MCF 10A (cell line): ENCODE measurements at regions not wholly inside any gene's neighbourhood (a gene's known extent, or its start where the extent isn't known, plus 50 kb on each side); places are given as distances from the start of the nearest gene placed in this dataset.

Source experiments
- BruUV-seq: library from RNA; stranded (reverse); fragments of 400-500 nt; replicated peaks from 2 replicates; lab custom pipeline; 2021; lab: Mats Ljungman, UMichigan
- CTCF ChIA-PET: fragments of 300-600 bp; sonication (Branson Sonifier 250); formaldehyde crosslinking; extraction: SDS; loops from one replicate; lab custom pipeline; 2021; ENCODE audit warnings: antibody characterized with exemption, inconsistent platforms; lab: Yijun Ruan, JAX
- POLR2A ChIA-PET: fragments of 300-600, 350-650 bp; sonication (Branson Sonifier 250); formaldehyde crosslinking; extraction: SDS; loops from one replicate; lab custom pipeline; 2020; ENCODE audit warnings: antibody characterized with exemption, inconsistent platforms; lab: Yijun Ruan, JAX
- DNase-seq: peaks from one replicate; pipeline ENCODE4 v3.0.0-alpha.2; 2018; ENCODE audit not compliant: unreplicated experiment
- H3K27ac Mint-ChIP-seq: one replicate; pipeline ENCODE4 v1.8.0; 2022; ENCODE audit warnings: mild to moderate bottlenecking, low read depth, mixed read lengths; ENCODE audit not compliant: unreplicated experiment
- H3K27me3 Mint-ChIP-seq: one replicate; pipeline ENCODE4 v1.8.0; 2022; ENCODE audit warnings: mixed read lengths; ENCODE audit not compliant: insufficient read depth, unreplicated experiment
- H3K36me3 Mint-ChIP-seq: one replicate; pipeline ENCODE4 v1.8.0; 2022; ENCODE audit warnings: mild to moderate bottlenecking, moderate library complexity, mixed read lengths; ENCODE audit not compliant: insufficient read depth, unreplicated experiment
- H3K4me1 Mint-ChIP-seq: one replicate; pipeline ENCODE4 v1.8.0; 2022; ENCODE audit warnings: mixed read lengths; ENCODE audit not compliant: insufficient read depth, unreplicated experiment
- H3K4me3 Mint-ChIP-seq: one replicate; pipeline ENCODE4 v1.8.0; 2022; ENCODE audit warnings: mild to moderate bottlenecking, moderate library complexity, mixed read lengths; ENCODE audit not compliant: unreplicated experiment
- H3K9me3 Mint-ChIP-seq: one replicate; pipeline ENCODE4 v1.8.0; 2022; ENCODE audit warnings: mixed read lengths; ENCODE audit not compliant: unreplicated experiment
- CTCF ChIP-seq: fragments of 200-600 bp; IDR thresholded peaks from one replicate; pipeline ENCODE4 v1.8.0; 2022; ENCODE audit warnings: antibody characterized with exemption, mild to moderate bottlenecking; ENCODE audit not compliant: unreplicated experiment
- intact Hi-C: fragments of 100-400 bp; cut with micrococcal nuclease; formaldehyde crosslinking; loops from 2 replicates; pipeline ENCODE4 v1.14.1; 2022

GRCh38 chr13:85314686-85315085 is 484.5 kb downstream of the SLITRK6 start:
- BruUV-seq: no TSS peak
- no peak for TF ChIP-seq CTCF
- intact Hi-C loops: no loop called here
- Mint-ChIP-seq H3K27ac (no peak overlapping the region), H3K9me3 (no peaks in the 10 kb centered on the region), H3K4me3 (no peak overlapping the region), H3K36me3 (no peaks in the 10 kb centered on the region), H3K27me3 (no peaks in the 10 kb centered on the region), H3K4me1 (peaks cover 7% of the 10 kb centered on the region)
- ChIA-PET CTCF (interaction anchor here (0.7 kb wide), 1 partner anchor 451 kb away, joined by 3 read pairs; no protein-coding TSS in a partner anchor), POLR2A (no interaction called here)
- DNase-seq: no peak

GRCh38 chr13:85313761-85314503 is 485.3 kb downstream of the SLITRK6 start:
- H3K36me3 Mint-ChIP-seq: no peaks in the 10 kb centered on the region
- TF ChIP-seq CTCF: no peak
- peak; percentile 57 for DNase-seq
- H3K9me3 Mint-ChIP-seq: no peaks in the 10 kb centered on the region
- no peak overlapping the region for H3K4me3 Mint-ChIP-seq
- peaks cover 7% of the 10 kb centered on the region for H3K4me1 Mint-ChIP-seq
- POLR2A ChIA-PET: no interaction called here
- intact Hi-C loops: no loop called here
- no TSS peak for BruUV-seq
- CTCF ChIA-PET: interaction anchor here (0.7 kb wide), 1 partner anchor 133 kb away, joined by 3 read pairs; no protein-coding TSS in a partner anchor
- peak overlapping the region; percentile 24 for H3K27ac Mint-ChIP-seq
- H3K27me3 Mint-ChIP-seq: no peaks in the 10 kb centered on the region

- H3K36me3 Mint-ChIP-seq: no peaks in the 10 kb centered on the region
- ChIA-PET CTCF (no interaction called here), POLR2A (no interaction called here)
- no TSS peak for BruUV-seq
- no peak overlapping the region for H3K4me3 Mint-ChIP-seq
- H3K27me3 Mint-ChIP-seq: no peaks in the 10 kb centered on the region
- H3K9me3 Mint-ChIP-seq: no peaks in the 10 kb centered on the region
- no peak for DNase-seq
- H3K27ac Mint-ChIP-seq: no peak overlapping the region
- peaks cover 7% of the 10 kb centered on the region for H3K4me1 Mint-ChIP-seq
- no peak for TF ChIP-seq CTCF
- intact Hi-C loops: no loop called here
Measured at GRCh38 chr13:85312071-85312470, 487.1 kb downstream of the SLITRK6 start.

GRCh38 chr13:85303630-85304029 is 495.6 kb downstream of the SLITRK6 start:
- DNase-seq: no peak
- H3K27me3 Mint-ChIP-seq: no peaks in the 10 kb centered on the region
- ChIA-PET CTCF (no interaction called here), POLR2A (no interaction called here)
- H3K27ac Mint-ChIP-seq: no peak overlapping the region
- intact Hi-C loops: no loop called here
- BruUV-seq: no TSS peak
- H3K36me3 Mint-ChIP-seq: no peaks in the 10 kb centered on the region
- no peak for TF ChIP-seq CTCF
- no peaks in the 10 kb centered on the region for H3K4me1 Mint-ChIP-seq
- H3K4me3 Mint-ChIP-seq: no peak overlapping the region
- H3K9me3 Mint-ChIP-seq: no peaks in the 10 kb centered on the region
